ENCODE measurements at regions not wholly inside any gene's neighbourhood (a gene's known extent, or its start where the extent isn't known, plus 50 kb on each side); places are given as distances from the start of the nearest gene placed in this dataset.

DNA sequence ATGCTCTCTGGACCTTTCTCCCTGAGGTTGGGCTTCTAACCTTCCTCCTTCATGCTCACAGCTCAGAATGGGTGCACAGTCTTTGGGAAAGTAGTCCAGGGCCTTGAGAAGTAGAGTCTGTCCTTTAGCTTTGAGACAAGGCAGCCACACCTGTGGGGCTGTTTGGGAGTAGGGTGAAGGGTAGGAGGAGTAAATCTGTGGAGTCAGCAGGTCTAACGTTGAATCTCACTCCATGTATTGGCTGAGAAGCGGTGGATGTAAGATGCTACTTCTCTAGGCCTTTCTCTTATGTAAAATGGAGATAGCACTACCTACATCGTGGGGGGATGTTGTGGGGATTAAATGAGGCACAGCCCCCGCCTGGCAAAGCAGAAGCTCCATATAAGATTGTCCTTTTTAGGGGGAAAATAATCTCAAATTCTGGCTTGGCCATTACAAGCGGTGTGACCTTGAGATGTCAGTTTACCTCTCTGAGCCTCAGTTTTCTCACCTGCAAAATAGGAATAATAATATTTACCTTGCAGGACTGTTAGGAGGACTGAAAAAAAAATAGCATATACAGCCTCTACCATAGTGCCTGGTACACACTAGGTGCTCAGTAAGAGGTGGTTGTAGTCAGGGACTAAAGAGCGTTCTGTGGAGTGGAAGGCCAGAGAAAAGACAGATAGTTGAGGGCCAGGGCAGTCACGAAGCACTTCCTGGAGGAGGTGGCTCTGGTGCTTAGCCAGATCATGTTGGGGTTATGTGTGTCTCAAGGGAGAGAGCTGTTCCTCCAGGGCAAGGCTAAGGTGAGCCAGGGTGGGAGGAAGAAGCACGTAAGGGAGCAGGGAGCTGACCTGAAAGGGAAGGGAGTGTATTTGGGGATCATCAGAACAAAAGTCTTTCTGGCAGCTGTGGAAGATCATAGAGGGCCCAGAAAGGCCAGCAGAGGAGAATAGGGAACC is 82.8 kb upstream of the MRPS22 start:
- H3K4me1 Mint-ChIP-seq = no peaks in the 10 kb centered on the region
- no peak for TF ChIP-seq CTCF (IDR thresholded peaks at IDR 0.05)
- H3K27me3 Mint-ChIP-seq (ENCODE audit: low read depth, poor library complexity) = peaks cover 20% of the 10 kb centered on the region

DNA sequence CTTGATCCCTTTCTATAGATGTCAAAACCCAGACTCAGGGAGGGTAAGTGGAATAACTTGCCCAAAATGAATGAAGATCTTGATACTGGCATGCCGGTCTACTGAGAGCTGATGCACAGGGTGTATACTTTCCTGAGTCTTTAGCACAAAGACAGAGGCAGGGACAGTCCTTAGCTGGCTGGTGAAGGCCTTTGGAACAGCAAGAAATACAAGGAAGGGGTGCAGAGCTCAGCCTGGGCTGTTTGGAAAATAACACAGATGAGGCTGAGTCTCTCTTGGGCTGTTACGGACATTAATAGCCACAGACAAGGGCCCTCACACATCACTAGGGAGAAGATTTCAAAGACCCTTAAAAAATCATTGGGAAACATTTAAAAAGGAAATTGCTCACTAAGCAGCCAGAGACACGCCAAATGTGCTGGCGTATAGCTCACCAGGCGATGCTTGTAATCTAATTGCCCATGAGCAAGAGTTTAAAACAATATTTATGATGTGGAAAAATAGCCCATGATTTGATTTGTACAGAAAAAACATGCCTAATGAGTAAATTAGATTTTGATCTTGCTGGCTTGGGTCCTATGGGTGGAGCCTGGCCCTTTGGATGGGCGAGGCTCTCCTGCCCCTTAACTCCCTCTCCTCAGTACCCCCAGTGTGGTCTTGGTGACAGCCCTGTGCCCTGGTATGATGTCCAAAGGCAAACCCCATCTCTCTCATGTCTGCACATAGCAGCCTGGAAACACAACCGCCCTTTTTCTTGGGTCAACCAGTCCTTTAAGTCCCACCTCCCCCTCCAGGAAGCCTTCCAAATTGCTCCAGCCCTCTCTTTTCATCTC is 81.8 kb upstream of the MRPS22 start:
- Mint-ChIP-seq H3K4me3 (no peak overlapping the region), H3K27me3 (ENCODE audit: low read depth, poor library complexity) (peaks cover 20% of the 10 kb centered on the region), H3K36me3 (ENCODE audit: low read depth) (no peaks in the 10 kb centered on the region), H3K4me1 (no peaks in the 10 kb centered on the region), H3K27ac (no peak overlapping the region), H3K9me3 (no peaks in the 10 kb centered on the region)
- TF ChIP-seq CTCF (IDR thresholded peaks at IDR 0.05) = no peak
- no peak for DNase-seq

More for the DNA sequence above, 82.8 kb upstream of the MRPS22 start:
- Mint-ChIP-seq H3K9me3 (no peaks in the 10 kb centered on the region), H3K4me3 (no peak overlapping the region), H3K36me3 (ENCODE audit: low read depth) (no peaks in the 10 kb centered on the region), H3K27ac (no peak overlapping the region)
- DNase-seq = no peak

GRCh38 chr3:139263798-139264197 is 80.0 kb upstream of the MRPS22 start:
- Mint-ChIP-seq H3K4me1 (no peaks in the 10 kb centered on the region), H3K27me3 (ENCODE audit: low read depth, poor library complexity) (peaks cover 16% of the 10 kb centered on the region), H3K36me3 (ENCODE audit: low read depth) (no peaks in the 10 kb centered on the region), H3K4me3 (no peak overlapping the region), H3K27ac (no peak overlapping the region), H3K9me3 (no peaks in the 10 kb centered on the region)
- no peak for DNase-seq
- no peak for TF ChIP-seq CTCF (IDR thresholded peaks at IDR 0.05)

DNA sequence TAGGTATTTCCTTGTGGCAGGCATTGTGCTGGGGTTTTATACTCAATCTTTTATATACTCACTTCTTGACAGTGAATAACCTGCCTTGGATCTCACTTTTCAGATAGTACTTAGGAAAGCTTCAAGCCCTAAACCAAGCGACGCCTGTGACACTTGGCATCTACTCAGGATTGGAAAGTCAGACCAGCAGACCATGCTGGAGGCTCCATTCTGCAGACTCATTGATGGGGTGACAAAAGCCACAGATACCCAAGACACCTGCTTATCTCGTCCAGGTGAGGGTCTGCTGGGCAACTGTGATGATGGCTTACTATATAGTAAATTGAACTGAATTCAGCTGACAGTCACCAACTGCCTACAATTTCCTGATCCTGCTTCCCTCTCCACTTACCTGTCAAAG is 79.4 kb upstream of the MRPS22 start:
- TF ChIP-seq CTCF (IDR thresholded peaks at IDR 0.05) = no peak
- Mint-ChIP-seq H3K4me3 (no peak overlapping the region), H3K4me1 (no peaks in the 10 kb centered on the region), H3K36me3 (ENCODE audit: low read depth) (no peaks in the 10 kb centered on the region), H3K27ac (no peak overlapping the region), H3K9me3 (no peaks in the 10 kb centered on the region), H3K27me3 (ENCODE audit: low read depth, poor library complexity) (peaks cover 13% of the 10 kb centered on the region)
- no peak for DNase-seq

- no peaks in the 10 kb centered on the region for H3K4me1 Mint-ChIP-seq
- no peak overlapping the region for H3K27ac Mint-ChIP-seq
- H3K9me3 Mint-ChIP-seq = no peaks in the 10 kb centered on the region
- no peak overlapping the region for H3K4me3 Mint-ChIP-seq
- TF ChIP-seq CTCF (IDR thresholded peaks at IDR 0.05) = no peak
- H3K36me3 Mint-ChIP-seq (ENCODE audit: low read depth) = no peaks in the 10 kb centered on the region
- no peak for DNase-seq
- H3K27me3 Mint-ChIP-seq (ENCODE audit: low read depth, poor library complexity) = peaks cover 16% of the 10 kb centered on the region
Measured at GRCh38 chr3:139265131-139266016, 78.4 kb upstream of the MRPS22 start.
